ENCODE measurements at regions not wholly inside any gene's neighbourhood (a gene's known extent, or its start where the extent isn't known, plus 50 kb on each side); places are given as distances from the start of the nearest gene placed in this dataset.
A peak's percentile ranks its signal among the peaks of the same experiment; 100 is the strongest.
"Not testable (repeated sequence)": the region's sequence is repeated elsewhere in the genome, so short reads cannot be mapped to it uniquely, and the experiment has no call there.

DNA sequence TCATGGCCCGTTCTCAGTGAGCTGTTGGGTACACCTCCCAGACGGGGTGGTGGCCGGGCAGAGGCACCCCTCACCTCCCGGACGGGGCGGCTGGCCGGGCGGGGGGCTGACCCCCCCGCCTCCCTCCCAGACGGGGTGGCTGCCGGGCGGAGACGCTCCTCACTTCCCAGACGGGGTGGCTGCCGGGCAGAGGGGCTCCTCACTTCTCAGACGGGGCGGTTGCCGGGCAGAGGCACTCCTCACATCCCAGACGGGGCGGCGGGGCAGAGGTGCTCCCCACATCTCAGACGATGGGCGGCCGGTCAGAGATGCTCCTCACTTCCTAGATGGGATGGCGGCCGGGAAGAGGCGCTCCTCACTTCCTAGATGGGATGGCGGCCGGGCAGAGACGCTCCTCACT, 129.7 kb upstream of the DAAM1 start:
- DNase-seq (ENCODE audit: low read depth): not testable (repeated sequence)

DNA sequence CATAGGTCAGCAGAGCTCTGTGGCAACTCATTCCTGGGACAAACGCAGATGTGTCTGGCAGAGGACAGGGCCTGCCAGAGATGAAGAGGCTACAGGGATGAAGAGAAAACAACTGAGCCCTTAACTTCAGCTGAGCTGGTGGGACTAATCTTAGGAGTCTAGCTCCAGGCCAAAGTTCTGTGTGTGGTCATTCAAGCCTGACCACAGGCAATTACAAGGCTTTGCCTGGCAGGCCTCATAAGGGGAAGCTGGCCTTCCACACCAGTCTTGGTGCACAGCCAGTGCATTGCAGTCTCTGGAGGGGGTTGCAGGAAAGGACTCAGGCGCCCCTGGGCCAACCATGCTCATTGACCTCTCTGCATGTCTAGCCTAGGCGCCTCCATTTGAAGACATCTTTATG, 127.6 kb upstream of the DAAM1 start:
- peak; percentile 82 for DNase-seq (ENCODE audit: low read depth)

DNA sequence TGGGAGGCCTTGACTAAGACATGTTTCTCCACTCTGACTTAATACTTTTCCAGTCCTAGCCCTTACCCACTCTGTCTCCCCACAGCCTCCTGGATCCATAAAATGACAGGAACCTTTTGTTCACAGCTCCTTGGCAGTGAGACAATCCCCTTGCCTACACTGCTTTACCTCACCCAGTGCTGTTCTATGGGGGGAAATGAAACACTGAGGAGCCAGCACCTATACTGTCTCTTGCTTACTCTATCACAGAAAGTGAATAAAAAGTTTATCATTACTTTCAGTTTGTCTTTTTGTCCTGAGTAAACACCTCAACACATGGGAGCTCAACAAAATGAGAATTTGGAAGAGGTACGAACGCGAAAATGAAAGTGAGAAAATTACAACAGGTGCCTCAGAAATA, 127.2 kb upstream of the DAAM1 start:
- no peak for DNase-seq (ENCODE audit: low read depth)

DNA sequence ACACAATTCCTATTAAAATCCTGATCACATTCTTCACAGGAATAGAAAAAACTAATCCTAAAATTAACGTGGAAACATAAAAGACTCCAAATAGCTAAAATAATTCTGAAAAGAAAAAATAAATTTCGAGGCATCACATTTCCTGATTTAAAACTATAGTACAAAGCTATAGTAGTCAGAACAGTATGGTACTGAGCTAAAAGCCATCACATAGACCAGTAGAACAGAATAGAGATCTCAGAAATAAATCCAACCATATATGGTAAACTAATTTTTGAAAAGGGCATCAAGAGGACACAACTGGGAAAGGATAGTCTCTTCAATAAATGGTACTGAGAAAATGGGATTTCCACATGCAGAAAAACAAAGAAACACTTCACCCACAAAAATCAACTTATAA, 125.2 kb upstream of the DAAM1 start:
- DNase-seq (ENCODE audit: low read depth): no peak

DNA sequence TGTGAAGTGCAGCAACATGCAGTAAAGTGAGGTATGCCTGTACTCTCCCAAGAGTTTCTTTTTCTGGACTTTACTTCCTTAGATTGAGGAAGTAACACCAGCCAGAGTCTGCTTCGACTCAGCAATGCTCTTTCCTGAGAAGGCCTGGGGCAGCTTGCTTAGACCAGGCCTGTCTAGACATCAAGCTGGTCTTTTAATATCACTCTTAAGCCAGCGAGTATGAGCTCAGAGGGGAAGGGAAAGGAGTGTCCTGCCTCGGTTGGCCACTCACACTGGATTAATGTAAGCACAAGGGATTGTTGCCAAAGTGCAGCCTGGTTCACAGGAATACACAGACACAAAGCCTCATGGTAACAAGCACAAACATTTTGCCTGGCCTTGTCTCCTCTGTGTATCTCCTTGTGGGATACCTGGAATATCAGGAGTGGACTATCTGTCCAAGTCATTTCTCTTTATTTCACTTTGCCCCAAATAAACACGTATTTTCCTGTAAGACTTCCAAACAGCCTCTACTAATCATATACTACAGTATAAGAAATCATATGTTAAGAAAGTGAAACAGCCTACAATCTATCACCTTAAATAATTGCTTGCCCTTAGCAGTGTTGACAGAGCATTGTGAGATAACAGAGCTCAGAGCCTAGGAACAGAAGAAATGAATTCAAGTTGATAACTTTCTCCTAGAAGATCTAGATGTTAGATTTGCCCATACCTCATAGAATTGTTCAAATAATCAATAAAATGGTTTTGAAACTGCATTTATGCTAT, 121.2 kb upstream of the DAAM1 start:
- peak; percentile 30 for DNase-seq (ENCODE audit: low read depth)

DNA sequence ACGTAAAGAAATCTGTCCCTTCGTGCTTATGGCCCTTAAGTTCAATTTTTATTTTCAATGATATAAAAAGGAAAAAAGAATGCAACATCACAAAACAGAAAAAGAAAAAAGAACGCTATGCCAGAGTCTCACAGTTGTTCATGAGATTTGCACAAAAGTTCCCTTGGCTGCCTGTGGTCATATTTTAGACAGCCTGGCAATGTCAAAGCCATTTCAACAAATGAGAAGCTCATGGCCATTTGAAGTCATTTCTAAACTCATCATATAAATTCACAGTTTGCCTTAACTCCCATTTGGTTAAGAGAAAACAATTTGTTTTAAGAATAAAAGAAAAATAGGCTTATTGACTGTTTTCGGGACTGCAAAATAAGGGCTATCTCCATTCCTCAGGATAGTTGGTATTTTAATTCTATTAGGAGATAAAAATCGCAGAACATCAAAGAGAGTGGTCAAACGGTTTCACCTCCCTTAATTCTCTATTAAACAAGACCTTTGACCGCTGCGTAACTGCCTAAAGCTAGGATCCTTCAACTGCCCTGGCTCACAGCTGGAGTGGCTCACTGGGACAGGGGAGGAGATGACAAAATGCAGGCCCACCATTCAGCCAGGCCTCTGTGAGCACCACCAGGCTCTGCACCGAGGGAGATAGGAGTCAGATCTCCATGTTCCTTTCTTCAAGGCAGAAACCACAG, 119.2 kb upstream of the DAAM1 start:
- no peak for DNase-seq (ENCODE audit: low read depth)

DNA sequence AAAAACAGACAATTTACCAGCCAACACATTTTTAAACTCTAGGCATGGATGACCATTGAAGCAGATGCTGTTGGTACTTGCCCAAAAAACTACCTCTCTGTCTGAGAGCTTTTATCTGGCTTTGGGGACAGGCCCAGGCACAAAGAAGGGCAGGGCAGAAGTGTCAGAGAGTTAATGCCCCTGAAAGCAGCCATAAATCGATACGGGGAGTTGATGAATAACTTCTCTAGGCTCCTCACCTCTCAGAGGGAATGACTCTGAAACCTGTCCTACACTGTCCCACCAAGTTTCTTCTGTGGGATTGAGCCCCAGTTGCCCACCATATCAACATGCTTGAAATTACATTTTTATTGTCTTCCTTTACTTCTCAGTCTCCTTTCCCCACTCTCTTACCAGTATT, 113.0 kb upstream of the DAAM1 start:
- DNase-seq (ENCODE audit: low read depth): no peak

DNA sequence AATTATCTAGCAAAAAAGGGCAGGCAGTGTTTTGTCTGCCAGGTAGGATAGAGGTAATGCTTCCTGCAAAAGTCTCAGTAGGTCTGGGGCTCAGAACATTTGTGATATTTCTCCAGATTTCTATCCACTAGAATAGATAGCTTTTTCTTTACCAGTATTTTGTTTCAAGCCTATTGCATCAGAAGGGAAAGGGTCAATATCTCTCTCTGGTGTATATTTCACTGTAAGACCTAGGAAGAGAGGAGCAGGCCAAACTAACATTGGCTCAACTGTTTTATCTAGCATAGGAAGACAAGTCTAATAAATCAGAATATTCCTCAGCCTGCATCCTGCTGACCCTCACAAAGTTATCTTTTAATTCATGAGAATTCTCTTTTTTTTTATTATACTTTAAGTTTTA, 106.7 kb upstream of the DAAM1 start:
- no peak for DNase-seq (ENCODE audit: low read depth)

DNA sequence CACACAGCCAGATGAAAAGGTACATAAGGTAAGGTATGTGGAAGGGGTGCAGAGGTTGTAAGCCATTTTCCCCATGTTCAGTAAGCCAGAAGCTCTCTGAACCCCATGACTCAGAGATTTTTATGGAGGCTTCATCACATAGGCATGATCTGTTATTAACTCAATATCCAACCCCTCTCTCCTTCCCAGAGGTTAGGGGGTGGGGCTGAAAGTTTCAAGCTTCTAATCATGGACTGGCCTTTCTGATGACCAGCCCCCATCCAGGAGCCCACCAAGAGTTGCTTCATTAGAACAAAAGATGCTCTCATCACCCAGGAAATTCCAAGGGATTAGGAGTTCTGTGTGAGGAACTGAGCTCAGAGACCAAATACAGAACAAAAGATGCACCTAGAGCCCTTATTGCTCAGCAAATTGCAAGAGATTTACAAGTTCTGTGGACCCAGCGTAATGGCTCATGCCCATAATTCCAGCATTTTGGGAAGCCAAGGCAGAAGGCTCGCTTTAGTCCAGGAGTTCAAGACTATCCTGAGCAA, 103.2 kb upstream of the DAAM1 start:
- DNase-seq (ENCODE audit: low read depth): no peak

DNA sequence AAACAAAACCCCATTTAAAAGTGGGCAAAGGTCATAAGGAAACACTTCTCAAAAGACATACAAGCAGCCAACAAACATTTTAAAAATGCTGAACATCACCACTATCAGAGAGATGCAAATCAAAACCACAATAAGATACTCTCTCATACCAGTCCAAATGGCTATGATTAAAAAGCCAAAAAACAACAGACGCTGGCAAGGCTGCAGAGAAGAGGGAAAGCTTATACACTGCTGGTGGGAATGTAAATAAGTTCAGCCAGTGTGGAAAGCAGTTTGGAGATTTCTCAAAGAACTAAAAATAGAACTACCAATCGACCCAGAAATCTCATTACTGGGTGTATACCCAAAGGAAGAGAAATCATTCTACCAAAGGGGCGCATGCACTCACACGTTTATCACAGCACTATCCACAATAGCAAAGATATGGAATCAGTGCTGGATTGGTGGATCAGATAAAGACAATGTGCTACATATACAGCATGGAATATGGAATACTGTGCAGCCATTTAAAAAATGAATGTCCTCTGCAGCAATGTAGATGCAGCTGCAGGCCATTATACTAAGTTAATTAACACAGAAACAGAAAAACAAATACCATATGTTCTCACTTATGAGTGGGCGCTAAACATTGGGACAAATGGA, 102.1 kb upstream of the DAAM1 start:
- DNase-seq (ENCODE audit: low read depth): no peak

DNA sequence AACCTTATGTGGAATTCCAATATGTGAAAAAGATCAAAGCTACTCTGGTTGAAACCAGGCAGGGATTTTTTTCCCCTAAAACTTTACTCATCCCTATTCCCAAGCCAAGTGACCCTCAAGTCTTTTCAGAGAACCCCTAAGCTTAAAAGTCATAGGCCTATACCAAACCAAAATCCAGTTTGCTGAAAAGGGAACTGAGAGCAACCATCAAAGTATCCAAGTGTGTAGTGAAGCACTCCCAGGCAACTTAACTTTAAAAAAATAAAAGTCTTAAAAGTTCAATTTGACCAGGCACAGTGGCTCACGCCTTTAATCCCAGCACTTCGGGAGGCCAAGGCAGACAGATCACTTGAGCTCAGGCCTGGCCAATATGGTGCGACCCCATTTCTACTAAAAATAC, 101.2 kb upstream of the DAAM1 start:
- DNase-seq (ENCODE audit: low read depth): no peak

DNA sequence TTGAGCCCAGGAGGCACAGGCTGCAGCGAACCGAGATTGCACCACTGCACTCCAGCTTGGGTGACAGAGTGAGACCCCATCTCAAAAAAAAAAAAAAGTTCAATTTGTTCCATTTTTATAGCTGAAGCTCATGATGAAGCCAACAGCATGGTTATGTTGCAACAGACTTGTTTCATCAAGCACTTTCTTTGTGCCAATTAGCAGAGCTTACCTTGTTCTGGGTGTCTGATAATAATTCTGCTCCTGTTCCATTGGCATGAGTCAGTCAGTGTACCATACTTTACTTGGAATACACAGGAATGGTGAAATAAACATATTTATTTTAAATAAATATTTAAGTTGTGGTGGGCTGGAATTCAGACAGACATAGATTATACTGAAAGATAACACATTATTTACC, 100.8 kb upstream of the DAAM1 start:
- no peak for DNase-seq (ENCODE audit: low read depth)

DNA sequence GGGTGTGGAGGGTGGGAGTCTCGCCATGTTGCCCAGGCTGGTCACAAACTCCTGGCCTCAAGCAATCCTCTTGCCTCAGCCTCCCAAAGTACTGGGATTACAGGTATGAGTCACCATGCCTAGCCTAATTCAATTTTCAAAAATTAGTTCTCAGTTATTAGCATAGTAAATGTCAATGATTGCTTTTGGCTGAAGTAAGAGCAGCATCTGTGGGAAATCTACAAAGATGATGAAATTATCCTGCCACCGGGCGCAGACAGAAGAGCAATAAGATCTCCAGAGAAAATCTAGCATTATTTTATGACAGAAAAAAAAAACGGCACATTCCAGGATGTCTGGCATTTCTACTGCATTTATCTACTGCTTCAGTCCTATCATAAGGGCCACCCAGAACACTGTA, 97.9 kb upstream of the DAAM1 start:
- no peak for DNase-seq (ENCODE audit: low read depth)

DNA sequence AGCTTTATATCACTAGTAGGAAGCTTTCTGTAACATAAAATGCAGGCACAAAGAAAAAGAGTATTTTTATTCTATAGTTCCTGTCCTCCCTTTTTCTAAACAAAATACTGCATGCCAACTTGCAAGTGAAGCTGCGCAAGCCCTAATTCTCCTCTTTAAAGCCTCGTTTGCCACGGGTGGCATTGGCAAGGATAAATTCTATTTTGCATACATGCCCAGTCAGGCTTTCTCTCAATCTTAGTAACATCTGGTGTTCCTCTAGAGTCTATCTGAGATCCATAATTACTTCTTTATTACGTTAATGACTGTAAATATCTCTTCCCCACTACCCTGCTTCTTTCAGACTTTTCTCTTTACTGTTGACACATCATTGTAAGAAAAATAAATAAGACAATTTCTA, 97.1 kb upstream of the DAAM1 start:
- no peak for DNase-seq (ENCODE audit: low read depth)

DNA sequence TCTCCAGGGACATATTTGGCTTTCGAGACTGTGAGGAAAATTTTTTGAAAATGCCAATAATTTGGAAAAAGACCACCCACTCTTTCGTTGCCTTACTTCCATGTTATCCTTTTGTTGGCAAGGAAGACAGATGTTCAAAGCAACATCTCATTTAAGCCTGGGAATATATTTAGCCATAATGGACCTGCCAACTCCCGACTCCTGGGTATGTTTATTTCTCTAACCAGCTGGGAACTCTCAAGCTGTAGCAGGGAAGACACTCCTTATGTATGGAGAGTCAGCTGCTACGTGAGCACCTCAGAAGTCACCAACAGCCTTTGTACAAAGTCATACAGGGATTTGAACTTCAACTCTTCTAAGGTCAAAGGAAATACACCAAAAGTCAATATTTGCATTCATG, 96.5 kb upstream of the DAAM1 start:
- no peak for DNase-seq (ENCODE audit: low read depth)

DNA sequence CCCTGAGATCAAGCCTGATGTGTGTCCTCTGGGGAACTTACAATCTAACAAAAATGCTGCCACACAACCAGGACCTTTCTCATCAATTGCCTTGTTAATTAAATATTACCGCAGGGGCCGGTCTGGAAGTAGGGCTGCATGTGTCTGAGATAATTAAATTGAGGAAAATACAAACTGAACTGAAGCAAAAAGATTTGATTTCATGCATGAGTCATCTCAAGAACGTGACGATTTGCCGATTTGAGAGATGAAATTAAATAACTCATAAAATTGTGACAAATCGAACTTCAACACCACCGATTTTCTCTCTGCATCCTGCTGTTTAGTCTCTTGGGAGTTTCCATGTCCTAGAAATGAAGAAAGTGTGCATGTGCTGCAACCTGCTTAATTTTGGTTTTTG, 94.6 kb upstream of the DAAM1 start:
- DNase-seq (ENCODE audit: low read depth): no peak

DNA sequence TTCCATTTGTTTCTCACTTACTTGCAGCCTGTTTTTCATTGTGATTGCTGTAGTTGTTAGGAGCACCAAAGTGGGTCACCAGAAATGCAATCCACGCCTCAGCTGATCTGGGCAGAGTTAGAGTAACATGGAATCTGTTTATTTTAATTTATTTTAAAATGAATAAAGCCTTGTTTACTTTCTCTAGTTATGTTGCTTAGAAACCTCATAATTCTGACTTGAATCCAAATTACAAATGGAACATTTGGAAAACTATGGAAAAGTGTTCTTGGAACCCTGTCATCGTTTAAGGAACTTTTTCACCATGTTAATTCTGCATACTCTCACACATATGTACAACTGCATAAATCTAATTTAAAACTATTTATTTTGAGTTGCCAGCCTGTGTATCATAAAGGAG, 92.2 kb upstream of the DAAM1 start:
- no peak for DNase-seq (ENCODE audit: low read depth)

DNA sequence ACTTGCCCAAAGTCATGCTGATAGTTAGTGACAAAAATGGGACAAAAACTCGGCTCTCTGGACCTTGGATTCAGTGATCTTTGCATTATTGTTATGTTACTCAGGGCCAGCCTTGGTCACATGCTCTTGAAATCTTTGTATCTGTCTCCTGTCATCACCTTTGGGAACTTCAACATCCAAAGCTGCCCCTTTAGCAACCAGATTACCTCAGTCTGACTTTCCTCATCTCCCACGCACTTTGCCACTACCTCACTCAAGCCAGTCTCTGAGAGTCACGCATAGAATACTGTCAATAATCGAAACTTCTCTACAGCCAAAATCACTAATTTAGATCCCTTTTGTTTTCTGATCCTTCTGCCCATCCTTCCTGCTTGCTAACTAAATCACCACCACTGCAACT, 90.8 kb upstream of the DAAM1 start:
- DNase-seq (ENCODE audit: low read depth): no peak

DNA sequence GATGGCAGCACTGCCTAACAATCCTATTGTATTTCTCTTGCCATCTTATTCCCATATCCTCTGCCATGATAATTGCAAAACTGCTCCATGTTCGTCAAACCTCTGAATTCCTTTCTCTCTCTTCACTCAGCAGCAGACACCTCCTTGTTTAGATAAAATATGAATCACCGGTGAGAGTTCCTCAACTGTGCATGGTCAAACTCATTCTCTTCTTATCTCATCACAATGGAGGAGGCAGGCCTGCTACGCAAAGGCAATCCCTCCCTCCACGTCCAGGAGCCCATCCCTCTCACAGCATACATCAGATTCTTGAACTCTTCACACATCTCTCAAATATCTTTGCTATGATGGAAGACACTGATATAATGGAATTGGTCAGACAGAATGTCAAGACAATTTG, 90.1 kb upstream of the DAAM1 start:
- DNase-seq (ENCODE audit: low read depth): peak; percentile 33

DNA sequence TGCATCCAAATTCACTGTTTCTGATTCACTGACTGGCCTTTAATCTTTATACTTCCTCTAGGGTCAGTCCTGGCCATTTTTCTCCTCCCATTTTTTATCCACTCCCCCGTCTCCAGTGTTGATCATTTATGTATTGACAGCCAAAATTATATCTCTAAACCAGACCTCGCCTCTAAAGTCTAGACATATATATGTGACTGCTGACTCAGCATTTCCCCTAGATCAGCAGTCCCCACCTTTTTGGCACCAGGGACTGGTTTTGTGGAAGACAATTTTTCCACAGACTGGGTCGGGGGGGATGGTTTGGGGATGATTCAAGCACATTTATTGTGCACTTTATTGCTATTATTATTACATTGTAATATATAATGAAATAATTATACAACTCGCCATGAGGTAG, 88.3 kb upstream of the DAAM1 start:
- DNase-seq (ENCODE audit: low read depth): no peak

DNA sequence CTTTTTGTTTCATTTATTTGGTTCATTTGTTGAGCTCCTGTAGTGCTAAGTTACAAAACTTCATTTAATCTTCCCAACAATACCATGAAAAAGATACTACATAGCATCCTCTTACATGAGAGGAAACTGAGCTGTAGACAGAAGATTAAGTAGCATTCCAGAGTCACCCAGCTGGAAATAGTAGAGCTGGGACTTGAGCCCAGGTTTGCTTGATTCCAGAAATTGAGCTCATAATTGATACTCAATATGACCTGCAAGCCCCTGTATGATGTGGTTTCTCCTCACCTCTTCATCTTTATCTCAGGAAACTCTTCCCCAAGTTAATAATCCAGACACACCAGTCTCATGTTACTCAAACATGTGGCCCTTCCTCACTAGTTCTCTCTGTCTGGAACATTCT, 87.0 kb upstream of the DAAM1 start:
- DNase-seq (ENCODE audit: low read depth): no peak

DNA sequence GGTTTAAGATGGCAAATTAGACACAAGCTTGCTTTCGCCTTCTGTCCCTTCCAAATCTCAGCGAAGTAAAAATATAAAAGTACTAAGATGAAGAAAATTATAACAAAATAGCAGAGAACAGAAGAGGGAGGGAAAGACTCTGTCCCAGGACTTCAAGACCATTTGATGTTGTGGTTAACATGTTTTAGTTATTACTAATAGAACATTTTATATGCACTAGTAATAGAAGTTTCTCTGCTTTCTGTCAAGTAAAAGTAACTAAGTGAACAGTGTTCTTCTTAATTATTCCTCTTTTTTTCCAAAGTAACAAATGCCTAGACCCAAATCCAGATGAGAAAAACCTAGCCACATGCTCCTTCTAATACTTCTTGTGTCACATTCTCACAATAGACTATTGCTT, 85.1 kb upstream of the DAAM1 start:
- DNase-seq (ENCODE audit: low read depth): no peak

DNA sequence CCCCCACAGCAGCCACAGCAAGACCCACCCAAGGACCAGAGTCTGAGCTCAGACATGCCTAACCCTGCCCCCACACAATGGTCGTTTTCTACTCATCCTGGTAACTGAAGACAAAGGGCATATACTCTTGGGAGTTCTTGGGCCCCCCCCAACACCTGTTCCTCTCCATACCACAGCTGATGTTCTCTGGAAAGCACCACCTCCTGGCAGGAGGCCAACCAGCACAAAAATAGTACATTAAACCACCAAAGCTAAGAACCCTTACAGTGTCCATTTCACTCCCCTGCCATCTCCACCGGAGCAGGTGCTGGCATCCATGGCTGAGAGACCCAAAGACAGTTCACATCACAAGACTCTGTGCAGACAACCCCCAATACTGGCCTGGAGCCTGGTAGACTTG, 80.6 kb upstream of the DAAM1 start:
- DNase-seq (ENCODE audit: low read depth): no peak
